Body of pancreas (tissue), 4 donors: ENCODE measurements at regions not wholly inside any gene's neighbourhood (a gene's known extent, or its start where the extent isn't known, plus 50 kb on each side); places are given as distances from the start of the nearest gene placed in this dataset.

Experiments used
- ATAC-seq: fragments of 150-250 bp; one replicate; pipeline ENCODE4 v1.9.1; 2016
- DNase-seq, 4 donors: peaks; one replicate each; pipeline ENCODE4 v3.0.0-alpha.2; 2019
- H3K27ac ChIP-seq, 4 donors: fragments of 200-600 bp; sonication (generic); 1 replicate in 3 of 4; 2 replicates in 1 of 4; pipeline versions ENCODE4 v1.5.1 to v1.6.1; 2016 to 2019; ENCODE audit warnings: mild to moderate bottlenecking in 1 of 4, mixed read lengths in 1 of 4, moderate library complexity in 1 of 4
- H3K27me3 ChIP-seq, 2 donors: fragments of 200-600 bp; sonication (generic); one replicate each; pipeline ENCODE4 v1.6.0; 2016; ENCODE audit warnings: mild to moderate bottlenecking in 1 of 2
- H3K36me3 ChIP-seq, 2 donors: fragments of 200-600 bp; sonication (generic); replicated peaks in 1 of 2; 2 replicates each; pipeline ENCODE4 v1.5.1; 2016; ENCODE audit warnings: low read depth in 2 of 2; ENCODE audit not compliant: insufficient read depth in 1 of 2
- H3K4me1 ChIP-seq: fragments of 200-600 bp; sonication (generic); one replicate; pipeline ENCODE4 v1.6.0; 2016
- H3K4me3 ChIP-seq, 2 donors: fragments of 200-600 bp; sonication (generic); 1 replicate in 1 of 2; 2 replicates in 1 of 2; pipeline ENCODE4 v1.5.1; 2016 to 2019
- H3K9me3 ChIP-seq, 3 donors: fragments of 200-600 bp; sonication (generic); 1 replicate in 2 of 3; 2 replicates in 1 of 3; pipeline ENCODE4 v1.5.1; 2016
- POLR2A ChIP-seq, 3 donors: fragments of 450-650 bp; IDR thresholded peaks; one replicate each; pipeline ENCODE4 v1.6.1; 2016; ENCODE audit warnings: antibody characterized with exemption in 3 of 3, mild to moderate bottlenecking in 2 of 3
- WGBS, 2 donors: methylation state at CpG; one replicate each; pipeline ENCODE4 v1.1.5; 2017; 5-methylcytosine and 5-hydroxymethylcytosine counted together
- intact Hi-C: fragments of 100-400 bp; cut with DNase I; formaldehyde crosslinking; loops from one replicate; pipeline ENCODE4 v1.15.1; 2023
- TF ChIP-seq, protein P1 (sequence below), 7 experiments: fragments of 450-650 bp in 4 of 7; fragments of 200-600 bp in 3 of 7; sonication (generic) in 3 of 7; IDR thresholded peaks; one replicate each; pipeline ENCODE4 v1.5.1; 2016 to 2019; ENCODE audit warnings: antibody characterized with exemption in 7 of 7

DNA sequence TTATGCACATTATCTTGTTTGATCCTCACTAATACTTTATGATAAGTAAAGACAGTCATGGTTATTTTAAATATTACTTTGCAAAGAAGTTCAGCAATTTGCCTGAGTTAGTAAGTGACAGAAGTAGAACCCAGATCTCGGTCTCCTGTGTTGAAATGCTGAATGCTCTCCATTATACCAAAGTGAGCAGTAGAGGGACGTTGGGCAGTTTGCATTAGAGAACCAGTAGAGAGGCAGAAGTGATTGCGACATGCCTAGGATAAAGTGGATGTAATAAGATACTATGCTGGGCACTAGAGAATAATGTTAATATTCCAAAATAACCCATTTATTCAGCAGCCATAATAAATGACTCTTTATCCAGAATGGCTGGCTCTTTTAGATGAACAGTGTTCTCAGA lies 201.0 kb downstream of the PMAIP1 start:
- ATAC-seq (no peak), DNase-seq (no peak)
- no peaks in the 10 kb centered on the region for H3K4me1 ChIP-seq
- H3K4me3 ChIP-seq: no peak overlapping the region
- TF ChIP-seq, protein P1, sequence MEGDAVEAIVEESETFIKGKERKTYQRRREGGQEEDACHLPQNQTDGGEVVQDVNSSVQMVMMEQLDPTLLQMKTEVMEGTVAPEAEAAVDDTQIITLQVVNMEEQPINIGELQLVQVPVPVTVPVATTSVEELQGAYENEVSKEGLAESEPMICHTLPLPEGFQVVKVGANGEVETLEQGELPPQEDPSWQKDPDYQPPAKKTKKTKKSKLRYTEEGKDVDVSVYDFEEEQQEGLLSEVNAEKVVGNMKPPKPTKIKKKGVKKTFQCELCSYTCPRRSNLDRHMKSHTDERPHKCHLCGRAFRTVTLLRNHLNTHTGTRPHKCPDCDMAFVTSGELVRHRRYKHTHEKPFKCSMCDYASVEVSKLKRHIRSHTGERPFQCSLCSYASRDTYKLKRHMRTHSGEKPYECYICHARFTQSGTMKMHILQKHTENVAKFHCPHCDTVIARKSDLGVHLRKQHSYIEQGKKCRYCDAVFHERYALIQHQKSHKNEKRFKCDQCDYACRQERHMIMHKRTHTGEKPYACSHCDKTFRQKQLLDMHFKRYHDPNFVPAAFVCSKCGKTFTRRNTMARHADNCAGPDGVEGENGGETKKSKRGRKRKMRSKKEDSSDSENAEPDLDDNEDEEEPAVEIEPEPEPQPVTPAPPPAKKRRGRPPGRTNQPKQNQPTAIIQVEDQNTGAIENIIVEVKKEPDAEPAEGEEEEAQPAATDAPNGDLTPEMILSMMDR (IDR thresholded peaks at IDR 0.05): no peak
- TF ChIP-seq POLR2A (IDR thresholded peaks at IDR 0.05): no peak
- intact Hi-C loops: no loop called here
- no peaks in the 10 kb centered on the region for H3K9me3 ChIP-seq
- no peaks in the 10 kb centered on the region for H3K36me3 ChIP-seq
- H3K27ac ChIP-seq: no peak overlapping the region
- WGBS, 2 donors: 63 to 68% methylated on average over 3 of the region's 3 CpGs
- no peaks in the 10 kb centered on the region for H3K27me3 ChIP-seq

DNA sequence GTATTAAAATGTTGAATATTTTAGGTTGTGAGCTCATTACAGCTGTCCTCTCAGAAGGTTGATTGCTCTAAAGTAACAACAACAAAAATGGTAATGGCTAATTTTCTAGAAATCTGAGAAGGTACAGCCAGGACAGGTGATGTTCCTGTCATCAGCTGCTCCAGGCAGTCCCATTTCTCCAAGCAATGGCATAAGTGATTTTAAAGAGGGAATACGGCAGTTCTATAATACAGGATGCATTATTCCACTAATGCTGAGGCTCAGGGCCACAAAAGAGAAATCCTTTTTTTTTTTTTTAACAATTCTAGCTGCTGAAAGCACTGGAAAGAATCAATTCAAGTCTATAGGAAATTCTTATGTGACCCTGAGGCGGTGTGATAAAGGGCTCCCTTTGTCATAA lies 199.9 kb downstream of the PMAIP1 start:
- no peaks in the 10 kb centered on the region for H3K4me1 ChIP-seq
- H3K27me3 ChIP-seq: no peaks in the 10 kb centered on the region
- no peak for DNase-seq
- ATAC-seq: no peak
- no peaks in the 10 kb centered on the region for H3K9me3 ChIP-seq
- 76 to 79% methylated on average over 2 of the region's 2 CpGs for WGBS, 2 donors
- intact Hi-C loops: no loop called here
- TF ChIP-seq, protein P1 (IDR thresholded peaks at IDR 0.05): no peak
- TF ChIP-seq POLR2A (IDR thresholded peaks at IDR 0.05): no peak
- H3K27ac ChIP-seq: no peak overlapping the region
- H3K4me3 ChIP-seq: no peak overlapping the region
- H3K36me3 ChIP-seq: no peaks in the 10 kb centered on the region

DNA sequence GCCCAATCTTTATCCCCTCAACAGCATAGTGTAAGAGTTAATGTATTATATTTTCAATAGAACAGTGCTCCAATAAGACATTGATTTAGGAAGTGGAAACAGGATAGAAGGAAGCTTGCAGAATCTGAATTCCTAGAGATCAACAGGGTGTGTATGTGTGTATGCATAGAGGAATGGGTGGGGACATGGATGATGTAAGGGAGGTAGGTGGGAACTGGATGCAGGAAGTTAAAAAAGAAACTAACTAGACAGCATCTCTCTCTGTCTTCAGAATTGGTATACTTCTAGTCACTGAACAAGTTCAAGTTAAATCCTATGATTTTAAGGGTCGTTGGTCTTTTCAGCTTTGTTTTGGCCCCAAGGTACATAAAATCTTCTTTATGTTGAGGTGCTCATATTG lies 196.6 kb downstream of the PMAIP1 start:
- ATAC-seq: no peak
- 24 to 30% methylated on average over 1 of the region's 1 CpG for WGBS, 2 donors

DNA sequence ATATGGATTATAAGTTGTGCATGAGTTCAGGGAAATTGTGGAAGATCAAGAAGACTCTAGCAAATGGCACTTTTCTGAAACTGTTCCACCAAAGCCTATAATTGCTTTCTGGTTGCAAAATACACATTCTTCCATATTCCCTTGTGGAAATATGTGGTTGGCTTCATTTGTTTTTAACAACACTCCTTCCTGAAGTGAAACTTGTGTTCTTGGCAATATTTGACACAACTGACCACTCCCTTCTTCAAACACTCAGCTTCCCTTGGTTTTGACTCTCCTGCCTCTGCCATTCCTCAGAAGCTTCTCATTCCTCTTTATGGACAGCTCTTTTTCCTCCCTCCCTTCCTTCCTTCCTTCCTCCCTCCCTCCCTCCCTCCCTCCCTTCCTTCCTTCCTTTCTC lies 192.3 kb downstream of the PMAIP1 start:
- H3K27ac ChIP-seq: no peak overlapping the region

More for the DNA sequence above, 196.6 kb downstream of the PMAIP1 start:
- no peaks in the 10 kb centered on the region for H3K27me3 ChIP-seq
- no peak for DNase-seq
- no peak overlapping the region for H3K4me3 ChIP-seq
- H3K36me3 ChIP-seq: no peaks in the 10 kb centered on the region
- H3K27ac ChIP-seq: no peak overlapping the region
- intact Hi-C loops: no loop called here
- no peaks in the 10 kb centered on the region for H3K4me1 ChIP-seq
- TF ChIP-seq, protein P1 (IDR thresholded peaks at IDR 0.05): no peak
- TF ChIP-seq POLR2A (IDR thresholded peaks at IDR 0.05): no peak
- no peaks in the 10 kb centered on the region for H3K9me3 ChIP-seq

DNA sequence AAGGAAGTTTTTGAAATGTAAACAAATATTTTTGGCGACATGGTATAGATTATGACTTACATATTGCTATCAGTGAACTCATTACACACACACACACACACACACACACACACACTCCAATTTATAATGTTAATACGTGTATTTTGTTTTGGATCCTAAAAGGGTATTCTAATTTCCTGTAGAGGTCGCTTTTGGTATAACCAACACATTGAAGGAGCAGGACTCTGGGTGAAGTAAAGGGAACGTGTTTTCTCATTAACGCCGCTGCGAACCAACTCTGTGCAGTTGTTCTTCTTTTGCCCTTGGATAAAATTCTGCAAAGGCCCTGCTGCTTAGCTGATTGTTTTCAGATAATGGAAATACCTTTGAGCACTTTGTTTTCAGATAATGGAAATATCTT lies 190.4 kb downstream of the PMAIP1 start:
- Histone ChIP-seq H3K36me3 (no peaks in the 10 kb centered on the region), H3K4me3 (no peak overlapping the region), H3K27me3 (no peaks in the 10 kb centered on the region), H3K27ac (no peak overlapping the region), H3K4me1 (no peaks in the 10 kb centered on the region), H3K9me3 (no peaks in the 10 kb centered on the region)
- no peak for ATAC-seq
- no peak for DNase-seq
- TF ChIP-seq, protein P1 (IDR thresholded peaks at IDR 0.05): no peak
- TF ChIP-seq POLR2A (IDR thresholded peaks at IDR 0.05): no peak
- intact Hi-C loops: no loop called here
- WGBS, 2 donors: 43 to 53% methylated on average over 7 of the region's 7 CpGs

More for the DNA sequence above, 192.3 kb downstream of the PMAIP1 start:
- ATAC-seq: no peak
- H3K27me3 ChIP-seq: no peaks in the 10 kb centered on the region
- intact Hi-C loops: no loop called here
- no peaks in the 10 kb centered on the region for H3K9me3 ChIP-seq
- no peak for TF ChIP-seq POLR2A (IDR thresholded peaks at IDR 0.05)
- TF ChIP-seq, protein P1 (IDR thresholded peaks at IDR 0.05): no peak
- H3K4me3 ChIP-seq: no peak overlapping the region
- DNase-seq: no peak
- H3K4me1 ChIP-seq: no peaks in the 10 kb centered on the region
- H3K36me3 ChIP-seq: no peaks in the 10 kb centered on the region
